HEK293 (cell line): ENCODE measurements at regions not wholly inside any gene's neighbourhood (a gene's known extent, or its start where the extent isn't known, plus 50 kb on each side); places are given as distances from the start of the nearest gene placed in this dataset.

ENCODE experiments used
- CTCF ChIA-PET: fragments of 350-600 bp; formaldehyde crosslinking; extraction: SDS; loops from one replicate; lab custom pipeline; 2021; ENCODE audit warnings: antibody characterized with exemption; lab: Yijun Ruan, JAX
- POLR2A ChIA-PET: fragments of 300-600 bp; formaldehyde crosslinking; extraction: SDS; loops from one replicate; lab custom pipeline; 2020; ENCODE audit warnings: antibody characterized with exemption, inconsistent platforms; lab: Yijun Ruan, JAX
- H3K27ac ChIP-seq: fragments of 200-500 bp; sonication (Bioruptor generic); 2 replicates; pipeline ENCODE4 v1.5.1; 2014; ENCODE audit warnings: low read depth, low read length, control low read depth, inconsistent platforms; ENCODE audit errors: extremely low read depth
- H3K36me3 ChIP-seq, 2 experiments: fragments of 200-500 bp in 1 of 2; sonication (Bioruptor generic) in 1 of 2; 1 replicate in 1 of 2; 2 replicates in 1 of 2; pipeline ENCODE4 v1.5.1; 2014 to 2017; ENCODE audit warnings: inconsistent platforms in 2 of 2, low read length in 2 of 2; ENCODE audit not compliant: control insufficient read depth in 2 of 2, insufficient read depth in 1 of 2
- H3K4me1 ChIP-seq: fragments of 200-500 bp; sonication (Bioruptor generic); 2 replicates; pipeline ENCODE4 v1.5.1; 2014; ENCODE audit warnings: mild to moderate bottlenecking, low read length, inconsistent platforms; ENCODE audit not compliant: control insufficient read depth, insufficient read depth
- H3K4me3 ChIP-seq: 2 replicates; pipeline ENCODE4 v1.5.1; 2011; ENCODE audit warnings: low read depth, mild to moderate bottlenecking, control low read depth, low read length, moderate library complexity
- H3K9me3 ChIP-seq: fragments of 200-500 bp; sonication (Bioruptor generic); 2 replicates; pipeline ENCODE4 v1.5.1; 2014; ENCODE audit warnings: low read depth, low read length, inconsistent platforms; ENCODE audit not compliant: control insufficient read depth, insufficient read depth
- CTCF ChIP-seq: fragments of 450-650 bp; formaldehyde crosslinking; IDR thresholded peaks from 2 replicates; pipeline ENCODE4 v1.5.1; 2016; ENCODE audit warnings: missing biosample characterization, missing genetic modification characterization
- GLI2 ChIP-seq: fragments of 450-650 bp; formaldehyde crosslinking; IDR thresholded peaks from 2 replicates; pipeline ENCODE4; 2017; ENCODE audit warnings: missing biosample characterization, missing genetic modification characterization, low read depth, borderline replicate concordance
- HOXC10 ChIP-seq: sonication (generic); formaldehyde crosslinking; IDR thresholded peaks from 2 replicates; pipeline ENCODE4 v1.8.1; 2023; ENCODE audit warnings: mild to moderate bottlenecking, missing genetic modification reagents
- KLF7 ChIP-seq: fragments of 450-650 bp; formaldehyde crosslinking; IDR thresholded peaks from 2 replicates; pipeline ENCODE4 v1.5.1; 2016; ENCODE audit warnings: missing biosample characterization, missing genetic modification characterization, borderline replicate concordance
- PRDM2 ChIP-seq: fragments of 450-650 bp; formaldehyde crosslinking; IDR thresholded peaks from 2 replicates; pipeline ENCODE4 v1.5.1; 2016; ENCODE audit warnings: missing biosample characterization, missing genetic modification characterization, borderline replicate concordance
- TSHZ1 ChIP-seq: fragments of 450-650 bp; formaldehyde crosslinking; IDR thresholded peaks from 2 replicates; pipeline ENCODE4 v1.5.1; 2016; ENCODE audit warnings: missing biosample characterization, missing genetic modification characterization, borderline replicate concordance
- ZBTB8A ChIP-seq: fragments of 450-650 bp; formaldehyde crosslinking; IDR thresholded peaks from 2 replicates; pipeline ENCODE4 v1.5.1; 2016; ENCODE audit warnings: missing biosample characterization, missing genetic modification characterization
- ZFHX2 ChIP-seq: fragments of 450-650 bp; formaldehyde crosslinking; conservative IDR thresholded peaks from 2 replicates; pipeline ENCODE4 v1.5.1; 2016; ENCODE audit warnings: missing biosample characterization, missing genetic modification characterization
- ZFP37 ChIP-seq: fragments of 450-650 bp; formaldehyde crosslinking; IDR thresholded peaks from 2 replicates; pipeline ENCODE4 v1.5.1; 2016; ENCODE audit warnings: missing biosample characterization, missing genetic modification characterization
- ZFP41 ChIP-seq: fragments of 450-650 bp; formaldehyde crosslinking; IDR thresholded peaks from 2 replicates; pipeline ENCODE4 v1.5.1; 2016; ENCODE audit warnings: missing biosample characterization, missing genetic modification characterization, borderline replicate concordance
- ZFP69B ChIP-seq: fragments of 450-650 bp; formaldehyde crosslinking; IDR thresholded peaks from 2 replicates; pipeline ENCODE4 v1.5.1; 2016; ENCODE audit warnings: missing biosample characterization, missing genetic modification characterization
- ZIC2 ChIP-seq: fragments of 450-650 bp; formaldehyde crosslinking; IDR thresholded peaks from 2 replicates; pipeline ENCODE4 v1.5.1; 2016; ENCODE audit warnings: missing biosample characterization, missing genetic modification characterization
- ZNF202 ChIP-seq: fragments of 450-650 bp; formaldehyde crosslinking; IDR thresholded peaks from 2 replicates; pipeline ENCODE4 v1.5.1; 2016; ENCODE audit warnings: missing biosample characterization, missing genetic modification characterization, borderline replicate concordance
- ZNF335 ChIP-seq: fragments of 450-650 bp; formaldehyde crosslinking; conservative IDR thresholded peaks from 2 replicates; pipeline ENCODE4 v1.5.1; 2016; ENCODE audit warnings: missing biosample characterization, missing genetic modification characterization
- ZNF558 ChIP-seq: fragments of 450-650 bp; formaldehyde crosslinking; IDR thresholded peaks from 2 replicates; pipeline ENCODE4 v1.5.1; 2016; ENCODE audit warnings: missing biosample characterization, missing genetic modification characterization
- ZNF561 ChIP-seq: fragments of 450-650 bp; IDR thresholded peaks from 2 replicates; pipeline ENCODE4 v1.5.1; 2018; ENCODE audit warnings: missing biosample characterization, missing genetic modification characterization, borderline replicate concordance
- ZNF624 ChIP-seq: fragments of 450-650 bp; formaldehyde crosslinking; IDR thresholded peaks from 2 replicates; pipeline ENCODE4 v1.5.1; 2017; ENCODE audit warnings: missing biosample characterization, missing genetic modification characterization
- ZSCAN5A ChIP-seq: fragments of 450-650 bp; formaldehyde crosslinking; IDR thresholded peaks from 2 replicates; pipeline ENCODE4 v1.5.1; 2016; ENCODE audit warnings: missing biosample characterization, missing genetic modification characterization

- TF ChIP-seq ZNF558 (tag by site-specific recombination) (no peak), ZIC2 (tag by site-specific recombination) (peak; percentile 45)
- Histone ChIP-seq H3K4me3 (no peak overlapping the region), H3K9me3 (no peaks in the 10 kb centered on the region), H3K27ac (no peak overlapping the region), H3K36me3 (no peaks in the 10 kb centered on the region), H3K4me1 (no peaks in the 10 kb centered on the region)
- ChIA-PET POLR2A (no interaction called here), CTCF (no interaction called here)
These were observed 213.5 kb downstream of the CTTN start for GRCh38 chr11:70611821-70612220.

- ChIA-PET CTCF (no interaction called here), POLR2A (no interaction called here)
- H3K4me1 ChIP-seq = no peaks in the 10 kb centered on the region
- no peaks in the 10 kb centered on the region for H3K9me3 ChIP-seq
- H3K4me3 ChIP-seq = no peak overlapping the region
- no peak overlapping the region for H3K27ac ChIP-seq
- TF ChIP-seq ZFP41 (tag by site-specific recombination) = no peak
- TF ChIP-seq TSHZ1 = no peak
- TF ChIP-seq ZFP37 = no peak
- TF ChIP-seq ZFHX2 (tag by site-specific recombination) = no peak
- TF ChIP-seq KLF7 (tag by site-specific recombination) = no peak
- TF ChIP-seq ZIC2 (tag by site-specific recombination) = peak; percentile 38
- no peak for TF ChIP-seq ZNF624 (tag by site-specific recombination)
- H3K36me3 ChIP-seq = no peaks in the 10 kb centered on the region
These were observed 214.3 kb downstream of the CTTN start for GRCh38 chr11:70612459-70613141.

GRCh38 chr11:70614034-70614681 lies 215.8 kb downstream of the CTTN start:
- H3K4me3 ChIP-seq = no peak overlapping the region
- H3K27ac ChIP-seq = no peak overlapping the region
- H3K9me3 ChIP-seq = no peaks in the 10 kb centered on the region
- H3K4me1 ChIP-seq = no peaks in the 10 kb centered on the region
- CTCF ChIA-PET = no interaction called here
- TF ChIP-seq ZNF561 (tag by site-specific recombination) (no peak), CTCF (tag by site-specific recombination) (no peak), ZNF202 (tag by site-specific recombination) (no peak), ZFP69B (tag by site-specific recombination) (no peak), PRDM2 (tag by site-specific recombination) (no peak), ZSCAN5A (tag by site-specific recombination) (no peak), ZNF335 (no peak), GLI2 (tag by site-specific recombination) (no peak), HOXC10 (CRISPR knock-in tag) (no peak), ZBTB8A (tag by site-specific recombination) (no peak)
- POLR2A ChIA-PET = no interaction called here
- no peaks in the 10 kb centered on the region for H3K36me3 ChIP-seq
